HCT116 (cell line): ENCODE measurements at regions not wholly inside any gene's neighbourhood (a gene's known extent, or its start where the extent isn't known, plus 50 kb on each side); places are given as distances from the start of the nearest gene placed in this dataset.

Source experiments
- ATAC-seq: fragments of 200-7000 bp; cut with Tn5 transposase; 2 replicates; pipeline ENCODE4 v1.9.1; 2020; ENCODE audit warnings: mild to moderate bottlenecking, moderate library complexity
- BruUV-seq: library from RNA; stranded (reverse); fragments of 400-500 nt; replicated peaks from 2 replicates; lab custom pipeline; 2021; lab: Mats Ljungman, UMichigan
- CTCF ChIA-PET: fragments of 300-600 bp; sonication (Branson Sonifier 250); formaldehyde crosslinking; loops from one replicate; lab custom pipeline; 2021; ENCODE audit warnings: antibody characterized with exemption; lab: Charles Lee
- POLR2A ChIA-PET: fragments of 300-600, 350-600 bp; sonication (Branson Sonifier 250); formaldehyde crosslinking; loops from one replicate; lab custom pipeline; 2021; ENCODE audit warnings: antibody characterized with exemption; lab: Charles Lee
- RAD21 ChIA-PET, 2 experiments: fragments of 300-600 bp; sonication (Branson Sonifier 250); formaldehyde crosslinking; loops; one replicate each; lab custom pipeline; 2023; ENCODE audit warnings: low total read pairs in 2 of 2; ENCODE audit not compliant: uncharacterized antibody in 2 of 2, unreplicated experiment in 2 of 2, low non-redundant PET in 1 of 2; lab: Charles Lee
- DNase-seq: peaks from one replicate; pipeline ENCODE4 v3.0.0-alpha.2; 2010; ENCODE audit warnings: low read depth, low spot score
- H2AFZ ChIP-seq: fragments of 200-600 bp; shearing (Covaris generic), sonication (generic); 2 replicates; pipeline ENCODE4 v1.6.1; 2017; ENCODE audit warnings: low read depth, mixed run types, mixed read lengths, antibody characterized with exemption, low read length; ENCODE audit not compliant: poor library complexity, severe bottlenecking
- H3K27ac ChIP-seq: 2 replicates; pipeline ENCODE4 v1.5.1; 2012; ENCODE audit warnings: low read depth, low read length
- H3K27me3 ChIP-seq: fragments of 200-600 bp; sonication (generic); 2 replicates; pipeline ENCODE4 v1.6.1; 2016; ENCODE audit warnings: mixed run types, low read length, mixed read lengths; ENCODE audit not compliant: insufficient read depth
- H3K36me3 ChIP-seq, 2 experiments: fragments of 200-500 bp in 1 of 2; fragments of 200-600 bp in 1 of 2; sonication (Bioruptor generic) in 1 of 2; sonication (generic) in 1 of 2; 2 replicates each; pipeline versions ENCODE4 v1.5.1 to v1.6.1; 2014 to 2016; ENCODE audit warnings: low read length in 2 of 2, inconsistent platforms in 1 of 2, mixed read lengths in 1 of 2, mixed run types in 1 of 2; ENCODE audit not compliant: insufficient read depth in 2 of 2, control insufficient read depth in 1 of 2
- H3K4me1 ChIP-seq, 2 experiments: fragments of 200-600 bp in 1 of 2; sonication (generic) in 1 of 2; 2 replicates each; pipeline versions ENCODE4 v1.5.1 to v1.6.1; 2012 to 2017; ENCODE audit warnings: low read length in 2 of 2, inconsistent platforms in 1 of 2, mild to moderate bottlenecking in 1 of 2, mixed read lengths in 1 of 2, mixed run types in 1 of 2, moderate library complexity in 1 of 2; ENCODE audit not compliant: insufficient read depth in 2 of 2, control insufficient read depth in 1 of 2
- H3K4me2 ChIP-seq: fragments of 200-600 bp; sonication (generic); 2 replicates; pipeline ENCODE4 v1.6.1; 2017; ENCODE audit warnings: mixed run types, low read length, mixed read lengths
- H3K4me3 ChIP-seq, 2 experiments: fragments of 200-600 bp in 1 of 2; sonication (generic) in 1 of 2; replicated peaks in 1 of 2; 2 replicates each; pipeline ENCODE4 v1.5.1; 2011 to 2016; ENCODE audit warnings: low read length in 2 of 2, control low read depth in 1 of 2, low read depth in 1 of 2, mild to moderate bottlenecking in 1 of 2, mixed read lengths in 1 of 2, mixed run types in 1 of 2
- H3K79me2 ChIP-seq: fragments of 200-600 bp; sonication (generic); 2 replicates; pipeline ENCODE4 v1.6.1; 2017; ENCODE audit warnings: mild to moderate bottlenecking, mixed run types, low read length, moderate library complexity, mixed read lengths; ENCODE audit not compliant: insufficient read depth
- H3K9ac ChIP-seq: fragments of 200-600 bp; sonication (generic); 2 replicates; pipeline ENCODE4 v1.6.1; 2016; ENCODE audit warnings: low read length, mixed read lengths
- H3K9me2 ChIP-seq: fragments of 200-600 bp; sonication (generic), shearing (Covaris generic); 2 replicates; pipeline ENCODE4 v1.6.1; 2017; ENCODE audit warnings: mixed run types, mild to moderate bottlenecking, moderate library complexity; ENCODE audit not compliant: insufficient read depth
- H3K9me3 ChIP-seq, 2 experiments: fragments of 200-500 bp in 1 of 2; fragments of 200-600 bp in 1 of 2; sonication (Bioruptor generic) in 1 of 2; sonication (generic) in 1 of 2; 2 replicates each; pipeline ENCODE4 v1.6.1; 2014 to 2017; ENCODE audit warnings: low read length in 2 of 2, mixed read lengths in 2 of 2, inconsistent platforms in 1 of 2, low read depth in 1 of 2, mild to moderate bottlenecking in 1 of 2, mixed run types in 1 of 2, moderate library complexity in 1 of 2; ENCODE audit not compliant: control insufficient read depth in 1 of 2, insufficient read depth in 1 of 2
- H4K20me1 ChIP-seq: fragments of 200-600 bp; sonication (generic), shearing (Covaris generic); 2 replicates; pipeline ENCODE4 v1.6.1; 2017; ENCODE audit warnings: mixed run types, mild to moderate bottlenecking, moderate library complexity; ENCODE audit not compliant: insufficient read depth
- CBX3 ChIP-seq: IDR thresholded peaks from 2 replicates; pipeline ENCODE4 v1.6.1; 2012; ENCODE audit warnings: low read depth
- EGR1 ChIP-seq: IDR thresholded peaks from 2 replicates; pipeline ENCODE4 v1.6.1; 2012; ENCODE audit warnings: low read depth
- EZH2phosphoT487 ChIP-seq: fragments of 200-600 bp; IDR thresholded peaks from 2 replicates; pipeline ENCODE4 v1.6.1; 2018; ENCODE audit warnings: antibody characterized with exemption, borderline replicate concordance
- FOSL1 ChIP-seq: IDR thresholded peaks from 2 replicates; pipeline ENCODE4 v1.6.1; 2012; ENCODE audit warnings: low read depth
- JUND ChIP-seq: IDR thresholded peaks from 2 replicates; pipeline ENCODE4 v1.6.1; 2012
- POLR2A ChIP-seq: IDR thresholded peaks from 2 replicates; pipeline ENCODE4 v1.7.0; 2011; ENCODE audit warnings: borderline replicate concordance; ENCODE audit not compliant: insufficient read depth, insufficient read length; ENCODE audit errors: extremely low read depth
- POLR2AphosphoS5 ChIP-seq: IDR thresholded peaks from 2 replicates; pipeline ENCODE4 v1.6.1; 2011; ENCODE audit warnings: mild to moderate bottlenecking, low read depth, low read length, moderate library complexity
- RAD21 ChIP-seq: IDR thresholded peaks from 2 replicates; pipeline ENCODE4 v1.6.1; 2012; ENCODE audit warnings: low read depth, mild to moderate bottlenecking
- SP1 ChIP-seq: IDR thresholded peaks from 2 replicates; pipeline ENCODE4 v1.6.1; 2012; ENCODE audit warnings: low read depth
- TCF7L2 ChIP-seq: IDR thresholded peaks from 2 replicates; pipeline ENCODE4 v1.7.0; 2011; ENCODE audit warnings: borderline replicate concordance, inconsistent platforms; ENCODE audit not compliant: insufficient read depth, insufficient read length; ENCODE audit errors: extremely low read depth
- intact Hi-C: fragments of 100-400 bp; cut with micrococcal nuclease; formaldehyde crosslinking; loops from 2 replicates; pipeline ENCODE4 v1.10.0; 2022
- TF ChIP-seq, protein P1 (sequence below): IDR thresholded peaks from 2 replicates; pipeline ENCODE4 v1.6.1; 2011; ENCODE audit warnings: mild to moderate bottlenecking, low read length, moderate library complexity; ENCODE audit not compliant: insufficient replicate concordance; ENCODE audit errors: extremely low read depth
- TF ChIP-seq, protein P2 (sequence below): IDR thresholded peaks from 2 replicates; pipeline ENCODE4 v1.6.1; 2012

DNA sequence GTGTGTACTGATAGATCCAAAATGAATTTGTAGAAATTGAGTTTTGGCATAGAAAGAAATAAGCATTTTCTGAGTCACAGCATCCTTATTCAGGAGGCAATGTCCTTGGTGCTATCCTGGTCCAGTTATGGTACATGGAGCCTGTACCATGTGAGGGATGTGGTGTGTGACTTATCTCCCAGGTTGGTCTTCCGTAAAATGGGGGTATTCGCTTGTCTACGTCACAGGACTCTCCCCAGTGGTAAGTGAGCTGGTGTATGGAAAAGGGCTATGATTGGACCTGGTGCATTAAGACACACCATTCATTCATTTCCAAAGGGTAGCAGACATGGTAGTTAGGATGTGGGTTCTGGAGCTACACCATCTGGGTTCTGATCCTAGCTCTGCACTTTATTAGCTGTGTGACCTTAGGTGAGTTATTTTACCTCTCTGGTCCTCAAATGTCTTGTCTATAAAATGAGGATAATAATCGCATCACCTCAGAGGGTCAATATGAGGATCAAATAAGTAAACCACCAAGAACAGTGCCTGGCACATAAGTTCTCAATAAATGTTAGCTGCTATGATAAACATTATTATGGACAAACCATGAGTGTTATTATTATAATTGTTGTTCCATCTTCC, 119.2 kb downstream of the MYCN start (continued):
- TF ChIP-seq EZH2phosphoT487 (no peak), SP1 (no peak), TCF7L2 (no peak), EGR1 (no peak), JUND (no peak), RAD21 (no peak)
- TF ChIP-seq, protein P1, sequence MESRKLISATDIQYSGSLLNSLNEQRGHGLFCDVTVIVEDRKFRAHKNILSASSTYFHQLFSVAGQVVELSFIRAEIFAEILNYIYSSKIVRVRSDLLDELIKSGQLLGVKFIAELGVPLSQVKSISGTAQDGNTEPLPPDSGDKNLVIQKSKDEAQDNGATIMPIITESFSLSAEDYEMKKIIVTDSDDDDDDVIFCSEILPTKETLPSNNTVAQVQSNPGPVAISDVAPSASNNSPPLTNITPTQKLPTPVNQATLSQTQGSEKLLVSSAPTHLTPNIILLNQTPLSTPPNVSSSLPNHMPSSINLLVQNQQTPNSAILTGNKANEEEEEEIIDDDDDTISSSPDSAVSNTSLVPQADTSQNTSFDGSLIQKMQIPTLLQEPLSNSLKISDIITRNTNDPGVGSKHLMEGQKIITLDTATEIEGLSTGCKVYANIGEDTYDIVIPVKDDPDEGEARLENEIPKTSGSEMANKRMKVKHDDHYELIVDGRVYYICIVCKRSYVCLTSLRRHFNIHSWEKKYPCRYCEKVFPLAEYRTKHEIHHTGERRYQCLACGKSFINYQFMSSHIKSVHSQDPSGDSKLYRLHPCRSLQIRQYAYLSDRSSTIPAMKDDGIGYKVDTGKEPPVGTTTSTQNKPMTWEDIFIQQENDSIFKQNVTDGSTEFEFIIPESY, result no peak
- TF ChIP-seq, all 23 proteins: peak for 0

DNA sequence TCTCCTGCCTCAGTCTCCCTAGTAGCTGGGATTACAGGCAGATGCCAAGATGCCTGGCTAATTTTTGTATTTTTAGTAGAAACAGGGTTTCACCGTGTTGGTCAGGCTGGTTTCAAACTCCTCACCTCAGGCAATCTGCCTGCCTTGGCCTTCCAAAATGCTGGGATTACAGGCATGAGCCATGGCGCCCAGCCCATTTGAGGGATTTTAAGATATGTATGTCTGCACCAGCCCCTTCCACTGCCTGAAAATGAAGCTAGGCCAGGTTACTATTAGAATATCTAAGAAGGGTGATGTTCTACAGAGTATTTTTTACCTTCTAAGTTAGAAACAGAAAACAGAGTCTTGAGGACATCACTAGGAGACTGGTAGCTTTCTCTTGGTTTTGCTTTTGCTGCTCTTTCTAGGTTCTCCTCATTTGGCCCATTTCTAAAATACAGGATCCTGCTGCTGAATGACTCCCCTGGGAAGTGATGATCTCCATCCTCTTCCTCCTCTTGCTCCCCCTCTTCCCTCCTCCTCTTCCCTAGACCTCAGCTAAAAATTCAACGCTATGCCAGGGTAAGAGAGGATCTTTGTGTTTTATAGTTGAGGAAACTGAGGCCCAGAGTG, 118.5 kb downstream of the MYCN start:
- H3K9me3 ChIP-seq, result peaks cover 0 to 3% of the 10 kb centered on the region in 2 experiments; a peak in 1 of 4 replicates
- ChIA-PET CTCF (no interaction called here), POLR2A (no interaction called here), RAD21 (no interaction called here)
- ATAC-seq, result no peak
- H3K27me3 ChIP-seq, result no peaks in the 10 kb centered on the region; the same call in 1 of the 2 replicates
- H3K27ac ChIP-seq, result no peak overlapping the region
- no peaks in the 10 kb centered on the region for H3K9me2 ChIP-seq
- TF ChIP-seq, protein P1, result no peak
- no peak for TF ChIP-seq POLR2AphosphoS5
- TF ChIP-seq FOSL1, result no peak
- no peak for TF ChIP-seq CBX3
- TF ChIP-seq, protein P2, sequence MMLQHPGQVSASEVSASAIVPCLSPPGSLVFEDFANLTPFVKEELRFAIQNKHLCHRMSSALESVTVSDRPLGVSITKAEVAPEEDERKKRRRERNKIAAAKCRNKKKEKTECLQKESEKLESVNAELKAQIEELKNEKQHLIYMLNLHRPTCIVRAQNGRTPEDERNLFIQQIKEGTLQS, result no peak
- TF ChIP-seq SP1, result no peak
- TF ChIP-seq TCF7L2, result no peak
- no peak for TF ChIP-seq JUND
- no peak for TF ChIP-seq RAD21
- TF ChIP-seq POLR2A, result no peak
- H3K9ac ChIP-seq, result no peak overlapping the region
- no peaks in the 10 kb centered on the region for H3K36me3 ChIP-seq
- H4K20me1 ChIP-seq, result no peaks in the 10 kb centered on the region
- H3K79me2 ChIP-seq, result no peaks in the 10 kb centered on the region
- intact Hi-C loops, result no loop called here
- BruUV-seq, result no TSS peak
- no peaks in the 10 kb centered on the region for H3K4me1 ChIP-seq
- no peak overlapping the region for H3K4me3 ChIP-seq
- no peak overlapping the region for H2AFZ ChIP-seq
- no peak overlapping the region for H3K4me2 ChIP-seq
- DNase-seq, result no peak
